HG03457 (cell line): ENCODE measurements at regions not wholly inside any gene's neighbourhood (a gene's known extent, or its start where the extent isn't known, plus 50 kb on each side); places are given as distances from the start of the nearest gene placed in this dataset.

Experiments
- ATAC-seq: cut with Tn5 transposase; IDR thresholded peaks from one replicate; pipeline ENCODE4 v1.9.1; 2021; ENCODE audit warnings: moderate number of reproducible peaks; ENCODE audit not compliant: unreplicated experiment

GRCh38 chr10:129021594-129022304 is 445.3 kb upstream of the MGMT start:
- no peak for ATAC-seq

- no peak for ATAC-seq
Measured at GRCh38 chr10:129023082-129023481, 444.0 kb upstream of the MGMT start.

GRCh38 chr10:129024046-129024445 is 443.0 kb upstream of the MGMT start:
- no peak for ATAC-seq

- ATAC-seq = no peak
Measured at GRCh38 chr10:129025787-129026186, 441.3 kb upstream of the MGMT start.

GRCh38 chr10:129027906-129028305 is 439.1 kb upstream of the MGMT start:
- no peak for ATAC-seq

GRCh38 chr10:129028451-129028850 is 438.6 kb upstream of the MGMT start:
- ATAC-seq = no peak

- ATAC-seq = no peak
Measured at GRCh38 chr10:129029051-129029450, 438.0 kb upstream of the MGMT start.

- no peak for ATAC-seq
Measured at GRCh38 chr10:129029851-129030602, 437.0 kb upstream of the MGMT start.

- ATAC-seq = no peak
Measured at GRCh38 chr10:129030603-129030895, 436.5 kb upstream of the MGMT start.

GRCh38 chr10:129030996-129031843 is 435.8 kb upstream of the MGMT start:
- no peak for ATAC-seq

GRCh38 chr10:129031844-129032150 is 435.2 kb upstream of the MGMT start:
- ATAC-seq = no peak

GRCh38 chr10:129032372-129033313 is 434.4 kb upstream of the MGMT start:
- ATAC-seq = no peak

- no peak for ATAC-seq
Measured at GRCh38 chr10:129033340-129033739, 433.7 kb upstream of the MGMT start.

GRCh38 chr10:129033790-129034272 is 433.2 kb upstream of the MGMT start:
- no peak for ATAC-seq

GRCh38 chr10:129035052-129035827 is 431.8 kb upstream of the MGMT start:
- ATAC-seq = no peak

- ATAC-seq = no peak
Measured at GRCh38 chr10:129038522-129038921, 428.5 kb upstream of the MGMT start.

GRCh38 chr10:129039406-129040370 is 427.4 kb upstream of the MGMT start:
- no peak for ATAC-seq

- no peak for ATAC-seq
Measured at GRCh38 chr10:129040377-129040776, 426.7 kb upstream of the MGMT start.

- no peak for ATAC-seq
Measured at GRCh38 chr10:129041916-129042315, 425.1 kb upstream of the MGMT start.
